D721Med (cell line): ENCODE measurements at regions not wholly inside any gene's neighbourhood (a gene's known extent, or its start where the extent isn't known, plus 50 kb on each side); places are given as distances from the start of the nearest gene placed in this dataset.

Experiments used
- DNase-seq: peaks from one replicate; pipeline ENCODE4 v3.0.0; 2011; ENCODE audit warnings: low spot score; ENCODE audit not compliant: insufficient read length
- FAIRE-seq: peaks from 2 replicates; lab custom pipeline; 2011; peaks lifted over from hg19 to GRCh38; lab: Jason Lieb, UNC
- TF ChIP-seq, protein P1 (sequence below): IDR thresholded peaks from 2 replicates; pipeline ENCODE4 v1.5.1; 2012; ENCODE audit warnings: mild to moderate bottlenecking, control low read depth; ENCODE audit not compliant: insufficient read depth; ENCODE audit errors: missing control alignments

DNA sequence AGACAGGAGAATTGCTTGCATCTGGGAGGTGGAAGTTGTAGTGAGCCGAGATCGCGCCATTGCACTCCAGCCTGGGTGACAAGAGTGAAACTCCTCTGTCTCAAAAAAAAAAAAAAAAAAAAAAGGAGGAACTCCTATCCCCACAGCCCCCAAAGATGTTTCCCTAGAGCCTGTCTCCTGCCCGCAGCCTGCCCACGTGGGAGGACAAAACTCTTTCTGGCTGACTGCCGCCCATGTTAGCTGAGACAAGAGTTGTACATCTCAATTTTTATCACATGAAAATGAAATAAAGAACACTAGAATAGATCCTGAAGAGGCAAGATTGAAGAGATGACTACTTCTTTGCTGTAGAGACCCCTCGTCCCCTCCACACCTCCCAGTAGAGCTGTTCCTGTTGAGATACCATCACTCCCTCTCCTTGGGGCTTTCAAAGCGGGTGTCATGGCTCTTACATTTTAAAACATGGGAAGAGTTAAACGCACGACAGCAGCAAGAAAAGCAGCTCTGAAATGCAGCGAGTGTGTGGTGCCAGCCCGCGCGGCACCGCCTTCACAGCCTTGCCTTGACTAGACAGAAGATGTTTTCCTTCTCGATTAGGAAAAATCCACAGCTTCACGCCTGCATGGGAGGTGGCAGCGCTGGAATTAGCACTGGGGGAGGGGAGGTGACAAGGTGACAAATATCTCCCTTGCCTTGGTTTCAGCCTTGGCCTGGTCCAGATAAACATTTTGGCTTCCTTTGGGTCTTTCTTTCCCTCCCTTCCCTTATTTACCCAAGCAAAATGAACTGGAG lies 253.4 kb upstream of the CSF3R start:
- TF ChIP-seq, protein P1, sequence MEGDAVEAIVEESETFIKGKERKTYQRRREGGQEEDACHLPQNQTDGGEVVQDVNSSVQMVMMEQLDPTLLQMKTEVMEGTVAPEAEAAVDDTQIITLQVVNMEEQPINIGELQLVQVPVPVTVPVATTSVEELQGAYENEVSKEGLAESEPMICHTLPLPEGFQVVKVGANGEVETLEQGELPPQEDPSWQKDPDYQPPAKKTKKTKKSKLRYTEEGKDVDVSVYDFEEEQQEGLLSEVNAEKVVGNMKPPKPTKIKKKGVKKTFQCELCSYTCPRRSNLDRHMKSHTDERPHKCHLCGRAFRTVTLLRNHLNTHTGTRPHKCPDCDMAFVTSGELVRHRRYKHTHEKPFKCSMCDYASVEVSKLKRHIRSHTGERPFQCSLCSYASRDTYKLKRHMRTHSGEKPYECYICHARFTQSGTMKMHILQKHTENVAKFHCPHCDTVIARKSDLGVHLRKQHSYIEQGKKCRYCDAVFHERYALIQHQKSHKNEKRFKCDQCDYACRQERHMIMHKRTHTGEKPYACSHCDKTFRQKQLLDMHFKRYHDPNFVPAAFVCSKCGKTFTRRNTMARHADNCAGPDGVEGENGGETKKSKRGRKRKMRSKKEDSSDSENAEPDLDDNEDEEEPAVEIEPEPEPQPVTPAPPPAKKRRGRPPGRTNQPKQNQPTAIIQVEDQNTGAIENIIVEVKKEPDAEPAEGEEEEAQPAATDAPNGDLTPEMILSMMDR = no peak
- DNase-seq = no peak
- no peak for FAIRE-seq

DNA sequence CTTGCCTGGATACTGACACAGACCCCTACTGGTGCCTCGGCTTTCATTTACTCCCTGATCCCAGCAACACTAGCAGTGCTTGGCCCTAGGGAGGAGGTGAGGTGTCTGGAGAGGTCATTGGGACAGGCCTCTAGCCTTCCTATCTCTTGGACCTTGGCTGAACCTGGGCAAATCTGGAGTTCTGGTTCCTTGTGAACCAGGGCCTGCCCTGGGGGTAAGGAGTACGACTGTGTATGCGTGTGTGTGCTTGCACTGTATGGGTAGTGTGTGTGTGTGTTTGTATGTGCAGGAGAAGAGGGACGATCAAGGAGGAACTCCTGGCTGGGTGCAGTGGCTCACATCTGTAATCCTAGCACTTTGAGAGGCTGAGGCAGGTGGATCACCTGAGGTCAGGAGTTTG lies 252.7 kb upstream of the CSF3R start:
- no peak for FAIRE-seq
- DNase-seq = no peak
- TF ChIP-seq, protein P1 = no peak

DNA sequence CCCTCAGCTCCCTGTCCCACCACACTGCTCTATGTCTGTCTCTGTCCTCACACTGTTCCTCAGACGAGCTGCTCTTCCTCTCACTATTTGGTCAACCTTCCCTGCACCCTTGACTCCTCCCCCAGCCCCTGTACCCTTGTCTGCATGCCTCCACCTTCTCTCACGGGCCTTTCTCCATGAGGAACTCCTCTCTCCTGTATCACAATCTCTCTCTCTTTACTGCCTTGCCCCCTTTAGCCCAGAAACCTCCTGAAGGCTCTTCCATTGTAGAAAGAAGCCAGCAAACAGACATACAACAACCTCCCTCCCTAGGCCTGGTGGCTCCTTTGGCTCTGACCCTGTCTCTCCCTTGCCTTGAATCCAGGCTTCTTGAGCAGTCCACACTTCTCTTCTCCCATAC lies 251.6 kb upstream of the CSF3R start:
- DNase-seq (no peak), FAIRE-seq (no peak)
- TF ChIP-seq, protein P1 = no peak

DNA sequence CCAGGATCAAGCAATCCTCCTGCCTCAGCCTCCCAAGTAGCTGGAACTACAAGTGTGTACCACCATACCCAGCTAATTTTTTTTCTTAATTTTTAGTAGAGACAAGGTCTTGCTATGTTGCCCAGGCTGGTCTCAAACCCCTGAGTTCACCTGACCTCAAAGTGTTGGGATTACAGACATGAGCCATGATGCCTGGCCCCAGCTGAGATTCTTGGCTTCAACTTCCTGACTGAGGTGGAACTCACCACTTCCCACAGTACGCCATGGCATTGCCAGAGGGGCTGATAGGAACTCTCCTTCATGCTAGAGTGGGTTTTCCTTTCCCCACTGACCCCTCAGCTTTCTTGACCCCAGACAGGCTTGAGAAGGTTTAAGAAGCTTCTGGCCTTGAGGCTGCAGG lies 251.0 kb upstream of the CSF3R start:
- TF ChIP-seq, protein P1 = no peak
- FAIRE-seq (no peak), DNase-seq (no peak)

DNA sequence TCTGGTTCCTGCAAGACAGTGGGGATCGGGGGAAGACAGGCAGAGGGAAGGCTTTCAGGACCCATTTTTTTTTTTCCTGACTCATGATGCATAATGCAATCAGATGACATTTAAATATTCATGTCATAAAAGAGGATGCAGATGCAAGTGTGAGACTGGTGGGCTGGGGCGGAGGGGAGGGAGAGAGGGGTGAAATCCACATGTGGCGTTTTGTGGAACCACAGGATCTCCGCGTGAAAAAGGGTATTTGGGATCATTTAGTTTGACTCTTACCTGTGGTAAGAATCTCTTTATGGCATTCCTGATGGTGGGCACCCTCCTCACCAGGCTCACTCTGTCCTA lies 249.3 kb upstream of the CSF3R start:
- FAIRE-seq (no peak), DNase-seq (no peak)
- TF ChIP-seq, protein P1 = no peak

DNA sequence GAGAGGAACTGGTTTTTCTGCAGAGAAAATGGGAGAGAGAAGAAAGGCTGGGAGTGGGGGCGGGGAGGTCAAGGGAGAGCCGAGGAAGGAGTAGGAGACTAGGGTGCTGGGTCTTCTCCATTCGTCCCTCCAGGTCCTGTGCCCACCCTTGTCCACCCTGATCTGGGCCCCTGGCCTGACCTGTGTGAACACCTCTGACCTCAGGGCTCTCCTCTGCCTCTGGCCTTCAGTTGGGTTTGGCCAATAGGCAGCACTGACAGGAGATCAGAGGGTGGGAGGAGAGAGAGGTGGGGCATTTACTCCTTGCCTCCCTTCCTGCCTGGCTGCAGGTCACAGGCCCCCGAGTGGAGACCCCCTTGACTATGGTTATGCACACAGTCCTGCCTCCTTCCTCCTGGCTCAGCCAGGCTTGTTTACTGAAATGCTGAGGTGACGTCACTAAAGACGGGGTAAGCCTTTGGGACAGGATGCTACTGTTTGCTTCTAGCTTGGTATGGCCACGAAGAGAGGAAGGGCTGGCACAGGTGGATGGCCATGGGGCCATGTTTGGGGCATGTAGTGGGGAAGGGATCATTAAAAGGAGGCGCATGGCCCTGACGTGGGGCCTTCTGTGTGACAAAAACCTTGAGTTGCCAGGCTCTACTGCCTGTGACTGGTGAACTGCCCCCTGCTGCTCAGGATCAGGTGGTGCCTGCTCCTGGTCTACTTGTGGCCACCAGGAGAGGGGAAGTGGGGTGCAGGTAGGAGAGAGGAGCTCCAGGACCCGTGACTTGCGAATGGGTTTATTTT lies 248.7 kb upstream of the CSF3R start:
- DNase-seq = no peak
- FAIRE-seq = no peak
- TF ChIP-seq, protein P1 = peak; percentile 4

DNA sequence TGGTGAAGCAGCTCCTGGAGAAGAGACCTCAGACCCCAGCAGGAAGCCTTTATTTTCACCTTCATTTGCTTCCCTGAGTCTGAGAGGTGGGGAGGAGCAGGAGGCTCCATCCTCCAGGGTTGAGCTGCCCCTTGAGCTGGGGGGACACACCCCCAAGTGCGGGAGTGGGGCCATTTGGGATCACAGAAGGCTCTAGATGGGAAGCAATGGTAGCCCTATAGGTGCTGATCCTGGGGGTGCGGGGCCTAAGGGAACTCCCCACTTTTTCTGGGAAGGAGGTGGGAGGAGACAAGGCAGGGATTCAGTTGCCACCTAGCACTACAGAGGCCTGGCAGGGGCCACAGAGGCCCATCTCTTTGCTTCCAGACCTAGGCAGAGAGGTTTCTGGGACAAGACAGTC lies 247.9 kb upstream of the CSF3R start:
- TF ChIP-seq, protein P1 = no peak
- FAIRE-seq (no peak), DNase-seq (no peak)
